Subcutaneous abdominal adipose tissue (tissue), 5 donors: ENCODE measurements at regions not wholly inside any gene's neighbourhood (a gene's known extent, or its start where the extent isn't known, plus 50 kb on each side); places are given as distances from the start of the nearest gene placed in this dataset.

Experiments
- H3K27ac ChIP-seq: one replicate; pipeline ENCODE4 v1.7.0; 2013; ENCODE audit warnings: low read depth, mild to moderate bottlenecking, inconsistent platforms, low read length, moderate library complexity
- H3K27me3 ChIP-seq, 5 donors: one replicate each; pipeline ENCODE4 v1.7.0; 2013; ENCODE audit warnings: low read length in 5 of 5, inconsistent platforms in 1 of 5; ENCODE audit not compliant: control insufficient read depth in 5 of 5, insufficient read depth in 4 of 5
- H3K36me3 ChIP-seq, 5 donors: one replicate each; pipeline ENCODE4 v1.7.0; 2013; ENCODE audit warnings: low read length in 5 of 5; ENCODE audit not compliant: control insufficient read depth in 5 of 5, insufficient read depth in 5 of 5
- H3K4me1 ChIP-seq, 5 donors: one replicate each; pipeline ENCODE4 v1.7.0; 2013; ENCODE audit warnings: low read length in 5 of 5, mild to moderate bottlenecking in 3 of 5, moderate library complexity in 1 of 5; ENCODE audit not compliant: control insufficient read depth in 5 of 5, insufficient read depth in 5 of 5
- H3K4me3 ChIP-seq, 5 donors: one replicate each; pipeline ENCODE4 v1.7.0; 2013; ENCODE audit warnings: low read length in 5 of 5, low read depth in 1 of 5
- H3K9ac ChIP-seq, 5 donors: one replicate each; pipeline ENCODE4 v1.7.0; 2013; ENCODE audit warnings: low read length in 5 of 5, mild to moderate bottlenecking in 4 of 5, moderate library complexity in 3 of 5
- H3K9me3 ChIP-seq, 5 donors: one replicate each; pipeline ENCODE4 v1.7.0; 2013; ENCODE audit warnings: low read length in 5 of 5; ENCODE audit not compliant: control insufficient read depth in 5 of 5
- donor health status: healthy.
- donor health status: healthy.
- donor health status: healthy.
- donor health status: healthy.
- donor health status: healthy.

DNA sequence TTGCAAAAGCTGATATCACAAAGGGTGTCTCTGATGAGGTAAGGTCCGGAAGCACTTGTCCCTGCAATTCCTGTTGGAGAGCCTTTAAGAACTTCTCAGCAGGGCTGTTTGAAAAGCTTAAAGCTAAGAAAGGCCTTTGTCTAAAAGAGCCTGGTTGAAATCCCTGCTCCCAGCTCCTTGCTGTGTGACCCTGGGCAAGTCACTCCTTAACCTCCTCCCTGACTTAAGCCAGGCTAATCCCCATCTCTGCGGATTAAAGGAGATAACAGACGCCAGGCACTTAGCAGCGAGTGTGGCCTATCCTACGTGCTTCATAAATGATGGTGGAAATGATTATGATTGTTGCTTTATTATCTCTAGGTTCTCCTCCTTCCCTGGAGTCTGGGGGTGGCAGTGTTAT lies 368.0 kb upstream of the RBFOX1 start:
- H3K27me3 ChIP-seq = no peaks in the 10 kb centered on the region
- no peak overlapping the region for H3K9ac ChIP-seq
- H3K9me3 ChIP-seq = peaks cover 0 to 2% (median 0%) of the 10 kb centered on the region in 5 donors
- no peak overlapping the region for H3K27ac ChIP-seq
- H3K4me3 ChIP-seq = no peak overlapping the region
- no peaks in the 10 kb centered on the region for H3K36me3 ChIP-seq
- no peaks in the 10 kb centered on the region for H3K4me1 ChIP-seq

DNA sequence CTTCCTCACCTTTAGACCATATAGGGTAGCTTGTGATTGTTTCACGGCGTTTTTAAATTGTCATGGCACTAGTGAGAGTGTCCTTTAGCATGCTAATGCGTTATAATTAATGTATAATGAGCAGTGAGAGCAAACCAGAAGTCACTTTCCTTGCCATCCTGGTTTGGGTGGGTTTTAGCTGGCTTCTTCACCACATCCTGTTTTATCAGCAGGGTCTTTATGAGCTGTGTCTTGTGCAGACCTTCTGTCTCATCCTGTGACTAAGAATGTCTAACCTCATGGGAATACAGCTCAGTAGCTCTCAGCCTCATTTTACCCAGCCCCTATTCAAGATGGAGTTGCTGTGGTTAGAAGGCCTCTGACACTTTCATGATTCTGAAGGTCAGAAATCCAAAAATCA lies 370.9 kb upstream of the RBFOX1 start:
- H3K4me1 ChIP-seq = no peaks in the 10 kb centered on the region
- H3K27me3 ChIP-seq = no peaks in the 10 kb centered on the region
- H3K36me3 ChIP-seq = no peaks in the 10 kb centered on the region
- no peak overlapping the region for H3K4me3 ChIP-seq
- H3K27ac ChIP-seq = no peak overlapping the region
- H3K9me3 ChIP-seq = no peaks in the 10 kb centered on the region
- no peak overlapping the region for H3K9ac ChIP-seq

DNA sequence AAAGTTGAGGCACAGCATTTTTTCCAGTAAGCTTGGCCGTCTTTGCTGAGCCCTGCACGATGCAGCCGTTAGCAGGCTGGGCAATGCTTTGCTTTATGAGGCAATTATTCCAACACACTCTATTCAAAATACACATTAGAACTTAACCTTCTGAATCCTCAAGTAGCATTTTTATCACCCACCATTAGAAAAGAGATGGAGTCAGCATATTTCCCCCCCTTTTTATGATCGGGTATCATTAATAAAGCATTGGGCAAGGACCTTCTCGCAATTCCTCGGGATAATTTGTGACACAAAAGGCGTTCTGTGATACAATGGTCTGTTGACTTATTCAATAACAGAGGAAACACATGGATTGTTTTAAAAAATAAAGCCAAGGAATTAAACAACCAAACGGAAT lies 374.5 kb upstream of the RBFOX1 start:
- H3K27me3 ChIP-seq = no peaks in the 10 kb centered on the region
- no peaks in the 10 kb centered on the region for H3K4me1 ChIP-seq
- no peak overlapping the region for H3K4me3 ChIP-seq
- no peaks in the 10 kb centered on the region for H3K36me3 ChIP-seq
- H3K9ac ChIP-seq = no peak overlapping the region
- H3K27ac ChIP-seq = no peak overlapping the region
- H3K9me3 ChIP-seq = no peaks in the 10 kb centered on the region

DNA sequence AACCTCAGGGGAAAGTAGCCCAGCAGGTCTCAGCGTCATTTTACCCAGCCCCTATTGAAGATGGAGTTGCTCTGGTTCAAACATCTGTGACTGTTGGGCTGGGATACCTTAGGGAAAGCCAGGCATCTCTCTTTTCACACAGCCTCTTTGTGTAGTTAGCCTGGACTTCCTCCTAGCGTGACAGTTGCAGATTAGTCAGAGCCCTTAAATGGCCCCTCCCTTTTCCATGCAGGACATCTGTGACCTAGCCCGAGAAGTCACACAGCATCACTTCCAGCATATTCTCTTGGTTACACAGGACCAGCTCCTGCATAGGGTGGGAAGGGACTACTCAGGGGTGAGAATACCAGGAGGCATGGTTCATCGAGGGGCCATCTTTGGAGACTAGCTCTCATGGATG lies 375.0 kb upstream of the RBFOX1 start:
- Histone ChIP-seq H3K36me3 (no peaks in the 10 kb centered on the region), H3K4me1 (no peaks in the 10 kb centered on the region), H3K27me3 (no peaks in the 10 kb centered on the region), H3K27ac (no peak overlapping the region), H3K4me3 (no peak overlapping the region), H3K9ac (no peak overlapping the region), H3K9me3 (no peaks in the 10 kb centered on the region)

DNA sequence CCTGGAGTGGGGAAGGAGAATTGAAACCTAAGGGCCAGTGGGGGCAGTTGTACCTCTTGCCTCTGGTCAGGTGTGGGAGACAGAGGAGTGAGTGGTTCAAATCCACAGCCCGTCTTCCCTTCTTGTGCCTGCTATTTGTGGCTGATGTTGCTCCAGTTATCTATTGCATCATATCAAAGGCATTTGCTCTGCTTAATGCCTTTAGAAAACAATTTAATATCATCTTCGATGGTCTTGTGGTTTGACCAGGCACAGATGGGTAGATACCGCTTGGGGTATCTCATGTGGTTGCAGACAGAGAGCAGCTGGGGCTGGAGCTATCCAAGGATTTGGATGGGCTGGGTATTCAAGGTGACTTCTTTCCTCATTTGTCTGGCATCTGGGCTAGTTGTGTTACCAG lies 376.1 kb upstream of the RBFOX1 start:
- Histone ChIP-seq H3K9me3 (no peaks in the 10 kb centered on the region), H3K4me3 (no peak overlapping the region), H3K4me1 (no peaks in the 10 kb centered on the region), H3K27me3 (no peaks in the 10 kb centered on the region), H3K27ac (no peak overlapping the region), H3K9ac (no peak overlapping the region), H3K36me3 (no peaks in the 10 kb centered on the region)

DNA sequence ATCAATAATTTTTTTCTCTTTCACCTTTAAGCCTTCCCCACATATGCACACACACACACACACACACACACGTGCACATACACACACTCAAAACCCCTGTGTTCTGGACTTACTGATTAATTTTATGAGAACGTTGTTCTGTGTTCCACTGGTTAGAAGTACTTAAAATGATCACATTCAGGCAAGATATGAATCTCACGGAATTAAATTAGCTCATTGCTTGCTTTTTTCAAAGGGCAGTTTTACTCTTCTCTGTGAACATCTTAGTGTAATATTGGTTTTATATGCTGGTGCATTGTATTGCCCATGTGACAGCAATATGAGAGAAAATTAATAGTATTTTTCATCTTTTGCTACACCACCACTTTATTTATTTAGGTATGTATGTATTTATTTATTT lies 377.3 kb upstream of the RBFOX1 start:
- Histone ChIP-seq H3K4me1 (no peaks in the 10 kb centered on the region), H3K9me3 (no peaks in the 10 kb centered on the region), H3K27me3 (no peaks in the 10 kb centered on the region), H3K9ac (no peak overlapping the region), H3K36me3 (no peaks in the 10 kb centered on the region), H3K27ac (no peak overlapping the region), H3K4me3 (no peak overlapping the region)

DNA sequence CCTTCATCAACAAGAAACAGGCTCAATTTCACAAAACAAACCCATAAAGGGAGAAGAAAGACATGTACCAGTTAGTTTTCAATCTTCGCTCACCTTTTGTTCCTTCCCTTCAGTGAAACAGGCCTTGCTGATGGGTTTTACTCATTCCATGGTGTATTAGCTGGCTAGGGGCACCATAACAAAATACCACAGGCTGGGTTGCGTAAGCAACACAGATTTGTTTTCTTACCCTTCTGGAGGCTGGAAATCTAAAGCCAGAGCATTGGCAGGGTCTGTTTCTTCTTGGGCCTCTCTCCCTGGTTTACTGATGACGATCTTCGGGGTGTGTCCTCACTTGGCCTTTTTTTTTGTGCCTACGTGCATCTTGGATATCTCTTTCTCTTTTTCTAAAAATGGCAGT lies 383.4 kb upstream of the RBFOX1 start:
- H3K27ac ChIP-seq = no peak overlapping the region
- no peaks in the 10 kb centered on the region for H3K36me3 ChIP-seq
- H3K4me3 ChIP-seq = no peak overlapping the region
- H3K9ac ChIP-seq = no peak overlapping the region
- no peaks in the 10 kb centered on the region for H3K27me3 ChIP-seq
- H3K4me1 ChIP-seq = no peaks in the 10 kb centered on the region
- peaks cover 0 to 6% (median 0%) of the 10 kb centered on the region in 5 donors for H3K9me3 ChIP-seq

DNA sequence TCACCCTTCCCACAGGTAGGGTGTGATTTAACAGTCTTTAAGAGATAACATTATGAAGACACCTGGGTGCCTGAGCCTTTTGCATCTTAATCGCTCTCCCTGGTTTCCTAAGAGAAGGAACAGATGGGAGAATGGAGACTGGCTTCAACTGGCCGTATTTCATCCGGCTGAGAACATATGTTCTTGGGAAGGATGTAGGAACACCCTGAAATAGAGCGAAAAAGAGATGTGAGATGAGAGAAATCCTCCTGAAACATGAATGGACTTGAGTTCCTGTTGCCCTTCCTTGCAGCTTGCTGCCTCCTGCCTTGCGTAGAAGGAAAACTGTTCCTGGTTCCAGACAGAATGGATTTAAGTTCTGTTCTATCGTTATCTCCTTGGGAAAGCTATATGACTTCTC lies 385.4 kb upstream of the RBFOX1 start:
- no peak overlapping the region for H3K4me3 ChIP-seq
- H3K36me3 ChIP-seq = no peaks in the 10 kb centered on the region
- H3K27ac ChIP-seq = no peak overlapping the region
- H3K4me1 ChIP-seq = no peaks in the 10 kb centered on the region
- peaks cover 0 to 9% (median 0%) of the 10 kb centered on the region in 5 donors for H3K9me3 ChIP-seq
- no peaks in the 10 kb centered on the region for H3K27me3 ChIP-seq
- no peak overlapping the region for H3K9ac ChIP-seq

DNA sequence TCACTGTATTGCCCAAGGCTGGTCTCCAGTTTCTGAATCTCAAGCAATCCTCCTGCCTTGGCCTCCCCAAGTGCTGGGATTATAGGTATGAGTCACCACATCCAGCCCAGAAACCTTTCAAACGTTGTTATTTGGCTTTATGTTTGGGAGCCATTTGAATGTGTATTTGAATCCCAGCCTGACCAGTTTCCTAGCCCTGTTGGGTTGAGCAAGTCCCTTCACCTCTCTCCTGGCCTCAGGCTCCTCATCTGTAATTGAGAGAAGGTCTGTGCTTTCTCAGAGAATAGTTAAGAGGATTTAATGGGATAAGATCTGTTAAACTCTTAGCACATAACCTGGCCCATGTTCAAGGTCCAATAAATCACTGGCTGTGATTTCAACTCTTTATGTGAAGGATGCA lies 385.8 kb upstream of the RBFOX1 start:
- H3K9me3 ChIP-seq = peaks cover 0 to 9% (median 0%) of the 10 kb centered on the region in 5 donors
- H3K9ac ChIP-seq = no peak overlapping the region
- no peak overlapping the region for H3K4me3 ChIP-seq
- H3K36me3 ChIP-seq = no peaks in the 10 kb centered on the region
- H3K27ac ChIP-seq = no peak overlapping the region
- H3K27me3 ChIP-seq = no peaks in the 10 kb centered on the region
- H3K4me1 ChIP-seq = no peaks in the 10 kb centered on the region

DNA sequence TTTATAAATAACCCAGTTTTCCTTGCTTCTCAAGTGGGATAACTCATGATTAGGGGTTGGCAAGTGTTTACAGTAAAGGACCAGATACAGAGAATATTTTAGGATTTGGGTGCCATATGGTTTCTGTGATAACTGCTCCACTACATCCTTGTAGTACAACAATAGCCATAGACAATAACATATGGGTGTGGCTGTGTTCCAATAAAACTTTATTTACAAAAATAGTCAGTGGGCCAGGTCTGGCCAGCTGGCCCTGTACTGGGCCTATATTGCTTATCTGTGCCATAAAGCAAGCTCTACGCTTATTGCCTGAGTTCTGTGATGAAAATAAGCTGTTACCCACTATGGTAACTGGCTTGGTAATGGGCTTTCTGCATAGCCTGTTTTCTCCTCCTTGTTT lies 386.5 kb upstream of the RBFOX1 start:
- no peak overlapping the region for H3K4me3 ChIP-seq
- no peaks in the 10 kb centered on the region for H3K4me1 ChIP-seq
- no peaks in the 10 kb centered on the region for H3K36me3 ChIP-seq
- no peak overlapping the region for H3K9ac ChIP-seq
- H3K27me3 ChIP-seq = no peaks in the 10 kb centered on the region
- peaks cover 0 to 9% (median 0%) of the 10 kb centered on the region in 5 donors for H3K9me3 ChIP-seq
- H3K27ac ChIP-seq = no peak overlapping the region

DNA sequence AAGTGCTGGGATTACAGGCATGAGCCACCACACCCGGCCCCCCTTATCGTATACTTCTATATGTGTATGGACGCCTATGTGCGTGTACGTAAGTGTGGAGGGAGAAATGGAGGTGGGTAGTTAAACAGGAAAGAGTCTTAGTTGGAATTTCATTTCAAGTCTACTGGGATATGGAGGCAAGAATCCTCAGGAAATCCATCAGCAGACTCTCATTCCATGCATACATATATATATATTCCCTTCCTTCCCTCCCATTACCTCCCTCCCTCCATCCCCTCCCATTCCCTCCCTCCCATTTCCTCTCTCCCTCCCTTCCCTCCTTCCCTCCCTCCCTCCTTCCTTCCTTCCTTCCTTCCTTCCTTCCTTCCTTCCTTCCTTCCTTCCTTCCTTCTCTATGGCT lies 391.7 kb upstream of the RBFOX1 start:
- Histone ChIP-seq H3K9me3 (peaks cover 0 to 9% (median 0%) of the 10 kb centered on the region in 5 donors), H3K9ac (no peak overlapping the region), H3K27ac (no peak overlapping the region), H3K36me3 (no peaks in the 10 kb centered on the region), H3K4me3 (no peak overlapping the region), H3K27me3 (no peaks in the 10 kb centered on the region), H3K4me1 (no peaks in the 10 kb centered on the region)
